T-helper 9 cell (primary cell): ENCODE measurements at regions not wholly inside any gene's neighbourhood (a gene's known extent, or its start where the extent isn't known, plus 50 kb on each side); places are given as distances from the start of the nearest gene placed in this dataset.
"Not testable (repeated sequence)": the region's sequence is repeated elsewhere in the genome, so short reads cannot be mapped to it uniquely, and the experiment has no call there.

Experiments used
- DNase-seq: peaks from one replicate; pipeline ENCODE4 v3.0.0-alpha.2; 2020

- DNase-seq: no peak
These were observed 347.1 kb downstream of the CD83 start for GRCh38 chr6:14464716-14465115.

- DNase-seq: no peak
These were observed 348.7 kb downstream of the CD83 start for GRCh38 chr6:14466278-14466677.

- no peak for DNase-seq
These were observed 350.0 kb downstream of the CD83 start for GRCh38 chr6:14467591-14467990.

GRCh38 chr6:14468647-14469321 lies 351.2 kb downstream of the CD83 start:
- no peak for DNase-seq

- no peak for DNase-seq
These were observed 352.5 kb downstream of the CD83 start for GRCh38 chr6:14470101-14470500.

- no peak for DNase-seq
These were observed 353.1 kb downstream of the CD83 start for GRCh38 chr6:14470671-14471070.

- no peak for DNase-seq
These were observed 354.8 kb downstream of the CD83 start for GRCh38 chr6:14472255-14472985.

- DNase-seq: no peak
These were observed 355.4 kb downstream of the CD83 start for GRCh38 chr6:14472986-14473337.

GRCh38 chr6:14474816-14475215 lies 357.2 kb downstream of the CD83 start:
- no peak for DNase-seq

- DNase-seq: no peak
These were observed 357.7 kb downstream of the CD83 start for GRCh38 chr6:14475306-14475705.

- DNase-seq: no peak
These were observed 359.4 kb downstream of the CD83 start for GRCh38 chr6:14476793-14477531.

- DNase-seq: no peak
These were observed 360.0 kb downstream of the CD83 start for GRCh38 chr6:14477559-14477958.

GRCh38 chr6:14478381-14479225 lies 361.0 kb downstream of the CD83 start:
- no peak for DNase-seq

- DNase-seq: not testable (repeated sequence)
These were observed 364.4 kb downstream of the CD83 start for GRCh38 chr6:14481946-14482345.

GRCh38 chr6:14487625-14488024 lies 370.1 kb downstream of the CD83 start:
- DNase-seq: no peak

- DNase-seq: no peak
These were observed 370.6 kb downstream of the CD83 start for GRCh38 chr6:14488180-14488579.

- no peak for DNase-seq
These were observed 371.9 kb downstream of the CD83 start for GRCh38 chr6:14489445-14489844.

- no peak for DNase-seq
These were observed 381.2 kb downstream of the CD83 start for GRCh38 chr6:14498748-14499147.

GRCh38 chr6:14499309-14499708 lies 381.7 kb downstream of the CD83 start:
- DNase-seq: no peak

- no peak for DNase-seq
These were observed 382.3 kb downstream of the CD83 start for GRCh38 chr6:14499841-14500240.

- no peak for DNase-seq
These were observed 383.2 kb downstream of the CD83 start for GRCh38 chr6:14500809-14501208.

- DNase-seq: no peak
These were observed 383.7 kb downstream of the CD83 start for GRCh38 chr6:14501240-14501639.

GRCh38 chr6:14501914-14502313 lies 384.3 kb downstream of the CD83 start:
- DNase-seq: no peak
